SU-DHL-6 (cell line): ENCODE measurements at regions not wholly inside any gene's neighbourhood (a gene's known extent, or its start where the extent isn't known, plus 50 kb on each side); places are given as distances from the start of the nearest gene placed in this dataset.

ENCODE experiments used
- CTCF ChIP-seq: fragments of 200-600 bp; sonication (generic); IDR thresholded peaks from one replicate; pipeline ENCODE4 v1.5.1; 2017; ENCODE audit warnings: antibody characterized with exemption, mild to moderate bottlenecking, low read length, moderate library complexity; ENCODE audit not compliant: insufficient read depth, poor library complexity, severe bottlenecking
- EZH2phosphoT487 ChIP-seq: fragments of 200-600 bp; sonication (generic), shearing (Covaris generic); conservative IDR thresholded peaks from 2 replicates; pipeline ENCODE4 v1.6.1; 2018; ENCODE audit warnings: mild to moderate bottlenecking, antibody characterized with exemption, low read length, moderate library complexity, mixed read lengths

- TF ChIP-seq CTCF (no peak), EZH2phosphoT487 (no peak)
Measured at GRCh38 chr5:32880796-32881195, 169.7 kb downstream of the NPR3 start.
